ENCODE measurements at regions not wholly inside any gene's neighbourhood (a gene's known extent, or its start where the extent isn't known, plus 50 kb on each side); places are given as distances from the start of the nearest gene placed in this dataset.

GRCh38 chr2:8573234-8573941 is 108.5 kb upstream of the ID2 start:
- DNase-seq (ENCODE audit: low read depth in 2 of 2), result no peak

- DNase-seq (ENCODE audit: low read depth in 2 of 2), result no peak
Measured at GRCh38 chr2:8573942-8574195, 108.0 kb upstream of the ID2 start.

GRCh38 chr2:8574196-8575037 is 107.4 kb upstream of the ID2 start:
- no peak for DNase-seq (ENCODE audit: low read depth in 2 of 2)

- no peak for DNase-seq (ENCODE audit: low read depth in 2 of 2)
Measured at GRCh38 chr2:8575038-8575833, 106.6 kb upstream of the ID2 start.

GRCh38 chr2:8575834-8576423 is 105.9 kb upstream of the ID2 start:
- no peak for DNase-seq (ENCODE audit: low read depth in 2 of 2)

- DNase-seq (ENCODE audit: low read depth in 2 of 2), result no peak
Measured at GRCh38 chr2:8576525-8577167, 105.2 kb upstream of the ID2 start.

- DNase-seq (ENCODE audit: low read depth in 2 of 2), result no peak
Measured at GRCh38 chr2:8577573-8577972, 104.3 kb upstream of the ID2 start.

GRCh38 chr2:8578335-8579244 is 103.3 kb upstream of the ID2 start:
- no peak for DNase-seq (ENCODE audit: low read depth in 2 of 2)

GRCh38 chr2:8579485-8580085 is 102.3 kb upstream of the ID2 start:
- no peak for DNase-seq (ENCODE audit: low read depth in 2 of 2)

GRCh38 chr2:8580316-8581233 is 101.3 kb upstream of the ID2 start:
- DNase-seq (ENCODE audit: low read depth in 2 of 2), result no peak

GRCh38 chr2:8581234-8581561 is 100.7 kb upstream of the ID2 start:
- no peak for DNase-seq (ENCODE audit: low read depth in 2 of 2)

- DNase-seq (ENCODE audit: low read depth in 2 of 2), result no peak
Measured at GRCh38 chr2:8581601-8582041, 100.2 kb upstream of the ID2 start.

- DNase-seq (ENCODE audit: low read depth in 2 of 2), result no peak
Measured at GRCh38 chr2:8582191-8582590, 99.7 kb upstream of the ID2 start.

GRCh38 chr2:8582651-8583399 is 99.0 kb upstream of the ID2 start:
- DNase-seq (ENCODE audit: low read depth in 2 of 2), result no peak

GRCh38 chr2:8583400-8584173 is 98.3 kb upstream of the ID2 start:
- peak; percentile 41 to 67 for DNase-seq (ENCODE audit: low read depth in 2 of 2)

- no peak for DNase-seq (ENCODE audit: low read depth in 2 of 2)
Measured at GRCh38 chr2:8584174-8585066, 97.4 kb upstream of the ID2 start.
